ENCODE measurements at regions not wholly inside any gene's neighbourhood (a gene's known extent, or its start where the extent isn't known, plus 50 kb on each side); places are given as distances from the start of the nearest gene placed in this dataset.

GRCh38 chr5:130955041-130955440 is 210.0 kb downstream of the HINT1 start:
- no peak for TF ChIP-seq CTCF (IDR thresholded peaks at IDR 0.05)
- TF ChIP-seq EZH2 (IDR thresholded peaks at IDR 0.05), result no peak

All from neural progenitor cell (in vitro differentiated cells).